SKM-1 treated with dmso at 0.1 percent for 144 hours (cell line): ENCODE measurements at regions not wholly inside any gene's neighbourhood (a gene's known extent, or its start where the extent isn't known, plus 50 kb on each side); places are given as distances from the start of the nearest gene placed in this dataset.

ENCODE experiments used
- DNase-seq: peaks from one replicate; lab custom pipeline; 2025; ENCODE audit not compliant: unreplicated experiment; lab: John Stamatoyannopoulos, UW

GRCh38 chr2:196344397-196344796 lies 173.0 kb upstream of the STK17B start:
- no peak for DNase-seq

GRCh38 chr2:196353717-196354116 lies 182.3 kb upstream of the STK17B start:
- no peak for DNase-seq

DNA sequence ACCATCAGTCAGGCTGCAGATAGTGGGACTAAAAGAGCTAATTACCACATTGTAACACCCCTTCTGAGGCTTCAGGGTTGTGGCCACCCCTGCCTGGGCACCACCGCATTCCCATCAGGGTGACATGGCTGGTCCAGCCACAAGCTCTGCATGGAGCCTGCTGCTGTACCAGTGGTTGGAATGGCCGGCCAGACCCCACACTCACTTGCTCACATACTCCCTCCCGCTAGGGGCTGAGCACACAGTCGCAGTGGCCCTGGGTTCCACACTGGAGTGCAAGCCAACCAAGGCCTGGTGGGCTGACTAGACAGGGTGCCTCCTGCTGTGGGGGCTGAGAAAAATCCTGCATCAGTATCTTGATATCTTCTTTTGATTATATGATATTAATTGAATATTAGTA lies 182.8 kb upstream of the STK17B start:
- no peak for DNase-seq

DNA sequence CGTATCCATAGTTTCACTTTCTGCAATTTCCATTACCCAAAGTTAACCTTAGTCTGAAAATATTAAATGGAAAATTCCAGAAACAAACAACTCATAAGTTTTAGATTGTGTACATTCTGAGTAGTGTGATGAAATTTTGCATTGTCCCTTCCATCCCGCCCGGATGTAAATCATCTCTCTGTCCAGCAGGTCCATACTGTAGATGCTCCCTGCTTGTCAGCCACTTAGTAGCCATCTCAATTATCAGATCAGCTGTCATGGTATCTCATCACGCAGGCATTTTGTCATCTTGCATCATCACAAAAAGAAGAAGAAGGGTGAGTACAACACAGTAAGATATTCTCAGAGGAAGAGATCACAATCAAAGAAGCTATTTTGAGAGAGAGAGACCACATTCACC lies 185.0 kb upstream of the STK17B start:
- no peak for DNase-seq

DNA sequence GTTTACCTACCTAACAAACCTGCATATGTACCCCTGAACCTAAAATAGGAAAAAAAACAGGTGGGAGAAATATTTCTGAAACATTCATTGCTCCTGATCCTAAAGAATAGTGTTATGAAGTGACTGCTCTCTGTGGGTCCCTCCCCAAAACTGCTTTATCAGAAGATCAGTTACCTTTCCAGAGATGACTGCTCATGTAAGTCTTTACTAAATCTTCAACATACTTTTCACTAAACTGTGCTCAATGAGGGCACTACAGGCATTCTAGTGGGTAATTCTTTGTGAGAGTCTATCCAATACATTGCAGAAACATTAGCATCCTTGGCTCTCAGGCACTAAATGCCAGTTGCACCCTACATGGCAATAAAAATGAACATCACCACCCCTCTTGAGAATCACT lies 189.3 kb upstream of the STK17B start:
- no peak for DNase-seq

GRCh38 chr2:196361606-196362326 lies 190.4 kb upstream of the STK17B start:
- no peak for DNase-seq

DNA sequence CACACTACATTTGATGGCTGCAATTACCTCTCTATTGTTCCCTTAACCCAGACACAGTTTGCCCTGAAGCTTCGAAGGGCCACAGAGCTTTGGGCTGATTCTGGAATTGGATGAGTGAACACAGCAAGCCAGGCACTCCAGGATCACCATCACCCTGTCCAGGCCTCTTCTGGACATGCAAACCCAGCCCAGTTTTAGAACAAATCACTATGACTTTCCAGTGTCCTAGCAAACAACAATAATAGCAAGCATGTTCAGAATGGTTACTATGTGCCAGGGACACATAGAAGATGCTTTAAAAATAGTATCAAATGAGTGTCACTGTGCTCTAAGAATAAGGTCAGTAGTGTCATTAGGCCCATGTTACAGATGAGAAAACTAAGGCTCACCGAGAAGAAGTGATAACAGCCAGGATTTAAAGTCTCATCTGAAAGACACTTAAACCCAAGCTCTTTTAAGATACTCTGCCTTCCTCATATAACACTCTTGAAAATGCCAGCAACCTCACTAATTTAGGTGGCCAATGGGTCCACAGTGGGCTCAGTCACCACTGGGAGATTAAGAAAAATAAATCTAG lies 191.7 kb upstream of the STK17B start:
- DNase-seq: no peak

DNA sequence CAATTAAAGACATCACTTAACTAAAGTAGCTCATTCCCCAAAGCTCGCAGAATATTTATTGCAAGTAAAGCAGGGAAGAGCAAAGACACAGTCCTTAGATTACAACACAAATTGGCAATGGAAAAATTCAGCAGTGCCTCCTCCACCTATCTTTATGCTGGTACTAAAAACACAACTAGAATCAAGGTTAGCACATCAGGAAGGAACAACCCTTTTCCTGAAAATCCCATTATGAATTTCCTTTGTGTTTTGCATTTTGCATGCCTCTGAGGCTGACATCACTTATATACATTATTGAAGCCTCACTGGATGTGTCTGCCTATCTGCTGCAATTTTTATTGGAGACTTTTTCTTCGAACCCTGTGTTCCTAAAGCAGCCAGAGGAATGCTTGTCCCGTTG lies 193.8 kb upstream of the STK17B start:
- no peak for DNase-seq

GRCh38 chr2:196365923-196366322 lies 194.5 kb upstream of the STK17B start:
- no peak for DNase-seq

DNA sequence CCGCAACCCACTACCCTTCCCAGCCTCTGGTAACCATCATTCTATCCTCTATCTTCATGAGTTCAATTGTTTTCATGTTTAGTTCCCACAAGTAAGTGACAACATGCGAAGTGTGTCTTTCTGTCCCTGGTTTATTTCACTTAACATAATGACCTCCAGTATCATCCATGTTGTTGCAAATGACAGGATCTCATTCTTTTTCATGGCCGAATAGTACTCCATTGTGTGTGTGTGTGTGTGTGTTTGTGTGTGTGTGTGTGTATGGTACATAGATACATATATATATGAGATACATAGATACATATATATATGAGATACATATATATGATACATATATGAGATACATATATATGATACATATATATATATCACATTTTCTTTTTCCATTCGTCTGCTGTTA lies 196.3 kb upstream of the STK17B start:
- no peak for DNase-seq

DNA sequence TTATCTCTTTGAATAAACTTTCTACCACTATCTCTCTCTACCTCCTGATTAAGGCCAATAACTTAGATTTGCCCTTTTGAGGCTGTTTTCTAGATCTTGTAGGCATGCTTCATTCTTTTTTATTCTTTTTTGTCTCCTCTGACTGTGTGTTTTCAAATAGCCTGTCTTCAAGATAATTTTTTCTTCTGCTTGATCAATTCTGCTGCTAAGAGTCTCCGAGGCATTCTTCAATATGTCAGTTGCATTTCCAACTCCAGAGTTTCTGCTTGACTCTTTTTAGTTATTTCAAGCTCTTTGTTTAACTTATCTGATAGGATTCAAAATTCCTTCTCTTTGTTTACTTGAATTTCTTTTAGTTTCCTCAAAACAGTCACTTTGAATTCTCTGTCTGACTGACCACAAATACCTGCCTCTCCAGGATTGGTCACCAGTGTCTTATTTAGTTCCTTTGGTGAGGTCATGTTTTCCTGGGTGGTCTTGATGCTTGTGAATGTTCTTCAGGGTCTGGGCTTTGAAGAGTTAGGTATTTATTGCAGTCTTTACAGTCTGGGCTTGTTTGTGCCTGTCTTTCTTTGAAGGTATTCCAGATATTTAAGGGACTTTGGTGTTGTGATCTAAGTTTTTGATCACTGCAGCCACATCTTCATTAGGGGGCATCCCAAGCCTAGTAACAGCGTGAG lies 197.3 kb upstream of the STK17B start:
- DNase-seq: no peak

DNA sequence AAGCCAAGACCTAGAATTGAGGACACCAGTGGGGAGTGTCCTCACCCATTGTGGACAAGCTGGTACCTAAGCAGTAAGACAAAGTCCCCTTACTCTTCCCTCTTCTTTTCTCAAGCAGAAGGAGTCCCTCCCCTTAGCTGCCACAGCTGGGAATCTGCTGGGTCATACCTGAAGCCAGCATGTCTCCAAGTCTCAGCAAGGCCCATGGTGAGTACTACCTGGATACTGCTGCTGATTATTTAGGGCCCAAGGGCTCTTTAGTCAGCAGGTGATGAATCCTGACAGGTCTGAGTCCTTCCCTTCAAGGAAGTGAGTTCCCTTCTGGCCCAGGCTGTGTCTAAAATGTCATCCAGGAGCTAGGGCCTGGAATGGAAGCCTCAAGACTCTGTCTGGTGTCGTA lies 198.6 kb upstream of the STK17B start:
- no peak for DNase-seq

DNA sequence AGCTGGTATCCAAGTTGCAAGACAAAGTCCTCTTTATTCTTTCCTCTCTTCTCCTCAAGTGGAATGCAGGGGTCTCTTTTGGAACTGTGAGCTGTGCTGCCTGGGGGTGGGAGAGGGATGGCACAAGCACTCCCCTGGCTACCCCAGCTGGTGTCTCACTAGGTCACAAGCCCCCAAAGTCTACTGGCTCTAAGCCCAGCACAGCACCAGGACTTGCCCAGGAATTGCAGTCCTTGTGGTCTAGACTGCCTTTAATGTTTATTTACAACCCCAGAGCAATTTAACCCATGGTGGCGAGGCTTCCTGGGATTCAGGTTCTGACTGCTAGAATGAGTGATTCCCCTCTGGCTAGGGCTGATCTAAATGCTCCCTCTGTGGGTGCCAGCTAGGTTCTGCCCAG lies 199.0 kb upstream of the STK17B start:
- no peak for DNase-seq

GRCh38 chr2:196372276-196372809 lies 201.0 kb upstream of the STK17B start:
- DNase-seq: no peak

DNA sequence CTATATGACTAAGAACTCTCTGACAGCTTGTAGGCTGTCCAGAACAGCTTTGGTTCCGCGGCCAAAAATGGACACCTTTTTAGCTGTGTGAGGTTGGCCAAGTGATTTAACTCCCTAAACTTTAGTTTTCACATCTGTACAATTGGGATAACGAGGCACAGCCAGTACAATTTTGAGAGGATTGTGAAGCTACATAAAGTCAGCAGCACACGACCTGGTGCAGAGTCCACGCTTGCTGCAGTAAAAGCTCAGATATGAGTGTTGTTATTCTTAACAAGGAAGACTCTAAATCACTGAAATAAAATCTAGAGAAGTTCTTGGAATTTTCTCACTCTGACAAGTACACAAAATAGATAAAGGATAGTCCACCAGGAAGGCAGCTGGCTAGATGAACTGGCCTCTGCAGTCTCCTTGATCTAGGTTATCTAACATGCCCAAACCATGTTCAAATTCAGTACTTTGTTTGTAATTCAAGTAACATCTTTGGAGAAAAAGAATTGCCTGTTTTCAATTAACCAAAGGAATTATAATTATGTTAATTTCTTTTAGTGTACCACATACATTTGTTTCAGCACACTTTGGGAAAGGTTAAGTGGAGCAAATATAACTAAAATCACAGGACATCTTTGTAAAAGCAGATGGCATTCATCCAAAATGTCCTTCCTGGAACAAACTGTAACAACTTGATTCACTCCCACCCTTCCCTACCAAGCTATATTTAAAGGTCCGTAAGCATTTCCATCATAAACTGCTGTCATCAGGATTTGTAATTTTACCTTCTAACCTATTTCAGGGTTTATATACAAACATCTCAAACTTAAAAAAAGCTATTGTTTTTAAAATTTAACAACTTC lies 201.7 kb upstream of the STK17B start:
- no peak for DNase-seq

- no peak for DNase-seq
Observed at GRCh38 chr2:196376984-196377877, 205.9 kb upstream of the STK17B start.

GRCh38 chr2:196379600-196379999 lies 208.2 kb upstream of the STK17B start:
- no peak for DNase-seq

DNA sequence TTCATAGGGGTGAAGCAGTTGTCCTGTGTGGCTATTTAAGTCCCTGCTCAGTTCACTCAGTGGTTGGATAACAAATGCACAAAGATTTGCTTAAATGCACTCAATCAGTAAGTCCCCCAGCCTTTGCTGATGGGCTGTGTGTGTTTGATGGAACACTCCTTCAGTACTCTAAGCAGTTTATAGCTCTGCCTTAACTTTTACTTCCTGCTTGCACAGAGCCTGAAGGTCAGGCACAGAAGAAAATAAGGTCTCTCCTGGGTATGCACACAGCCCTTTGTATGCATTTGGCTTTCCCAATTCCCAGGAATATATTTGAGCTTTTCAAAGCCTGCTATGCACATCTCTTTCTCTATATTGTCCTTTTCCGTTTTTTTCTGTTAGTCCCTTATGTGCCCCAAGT lies 208.7 kb upstream of the STK17B start:
- DNase-seq: no peak

DNA sequence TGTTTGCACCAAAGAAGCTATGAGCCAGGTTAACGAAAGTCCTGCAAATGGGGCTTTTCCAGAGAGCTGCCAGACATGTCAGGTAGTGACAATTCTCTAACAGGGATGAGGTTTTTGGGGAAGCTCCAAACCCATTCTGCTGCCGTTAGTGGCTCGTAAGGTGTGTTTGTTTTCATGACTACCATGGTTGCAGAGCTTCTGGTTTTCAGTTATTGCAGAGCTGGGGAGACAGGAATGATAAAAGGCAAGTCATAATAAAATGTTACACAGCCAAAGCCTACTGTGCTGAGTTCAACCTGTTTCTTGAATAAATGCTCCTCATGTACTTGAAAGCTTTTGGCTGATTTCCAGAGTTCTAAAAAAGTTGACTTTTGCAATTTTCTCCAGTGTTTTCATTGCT lies 209.2 kb upstream of the STK17B start:
- no peak for DNase-seq

DNA sequence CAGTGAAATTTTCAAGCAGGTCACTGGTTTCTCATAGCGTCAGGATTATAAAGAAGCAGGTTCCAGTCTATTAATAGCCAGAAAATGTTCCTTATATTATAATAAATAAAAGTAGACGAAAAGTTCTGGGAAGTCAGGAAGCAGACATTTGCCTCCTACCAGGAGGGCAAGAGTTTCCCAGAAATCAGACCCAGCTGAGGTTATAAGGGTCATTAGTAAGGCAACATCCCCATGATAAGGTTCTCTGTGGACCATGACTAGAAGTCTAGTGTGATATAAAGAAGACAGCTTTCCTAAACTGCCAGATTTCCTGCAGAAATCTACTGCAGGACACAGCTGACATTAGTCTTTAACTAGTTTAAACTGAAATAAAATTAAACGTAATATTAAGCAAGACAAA lies 210.1 kb upstream of the STK17B start:
- no peak for DNase-seq
